LNCaP clone FGC (cell line): ENCODE measurements at regions not wholly inside any gene's neighbourhood (a gene's known extent, or its start where the extent isn't known, plus 50 kb on each side); places are given as distances from the start of the nearest gene placed in this dataset.

Experiments
- DNase-seq: peaks from one replicate; pipeline ENCODE4 v3.0.0-alpha.2; 2011; ENCODE audit warnings: low read depth
- H3K4me3 ChIP-seq: 2 replicates; pipeline ENCODE4 v1.5.1; 2011; ENCODE audit warnings: mild to moderate bottlenecking, low read depth, low read length, control low read depth
- TF ChIP-seq, protein P1 (sequence below): IDR thresholded peaks from 2 replicates; pipeline ENCODE4 v1.5.1; 2012; ENCODE audit warnings: mild to moderate bottlenecking; ENCODE audit not compliant: control insufficient read depth, insufficient read depth; ENCODE audit errors: extremely low read depth

GRCh38 chr2:241993386-241994005 lies 124.0 kb downstream of the RTP5 start:
- no peak for DNase-seq
- H3K4me3 ChIP-seq, result no peak overlapping the region
- TF ChIP-seq, protein P1, sequence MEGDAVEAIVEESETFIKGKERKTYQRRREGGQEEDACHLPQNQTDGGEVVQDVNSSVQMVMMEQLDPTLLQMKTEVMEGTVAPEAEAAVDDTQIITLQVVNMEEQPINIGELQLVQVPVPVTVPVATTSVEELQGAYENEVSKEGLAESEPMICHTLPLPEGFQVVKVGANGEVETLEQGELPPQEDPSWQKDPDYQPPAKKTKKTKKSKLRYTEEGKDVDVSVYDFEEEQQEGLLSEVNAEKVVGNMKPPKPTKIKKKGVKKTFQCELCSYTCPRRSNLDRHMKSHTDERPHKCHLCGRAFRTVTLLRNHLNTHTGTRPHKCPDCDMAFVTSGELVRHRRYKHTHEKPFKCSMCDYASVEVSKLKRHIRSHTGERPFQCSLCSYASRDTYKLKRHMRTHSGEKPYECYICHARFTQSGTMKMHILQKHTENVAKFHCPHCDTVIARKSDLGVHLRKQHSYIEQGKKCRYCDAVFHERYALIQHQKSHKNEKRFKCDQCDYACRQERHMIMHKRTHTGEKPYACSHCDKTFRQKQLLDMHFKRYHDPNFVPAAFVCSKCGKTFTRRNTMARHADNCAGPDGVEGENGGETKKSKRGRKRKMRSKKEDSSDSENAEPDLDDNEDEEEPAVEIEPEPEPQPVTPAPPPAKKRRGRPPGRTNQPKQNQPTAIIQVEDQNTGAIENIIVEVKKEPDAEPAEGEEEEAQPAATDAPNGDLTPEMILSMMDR, result no peak

DNA sequence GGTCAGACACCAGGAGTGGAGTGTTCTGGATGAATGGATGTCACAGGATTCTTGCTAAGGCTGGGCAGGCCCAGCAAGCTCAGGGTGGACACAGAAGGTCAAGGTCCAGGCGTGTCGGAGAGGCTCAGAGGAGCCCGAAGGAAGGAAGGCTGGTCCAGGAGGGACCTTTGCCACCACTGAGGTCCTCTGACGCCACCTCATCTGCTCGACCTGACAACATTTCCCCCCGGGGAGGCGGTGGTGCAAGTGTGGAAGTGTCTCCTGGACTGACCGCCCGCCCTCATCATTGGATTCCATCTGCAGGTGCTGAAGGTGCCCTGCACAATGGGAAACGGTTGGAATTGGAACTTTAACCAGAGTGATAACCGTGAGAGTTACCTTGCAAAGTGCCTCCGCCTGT lies 124.6 kb downstream of the RTP5 start:
- H3K4me3 ChIP-seq, result no peak overlapping the region
- TF ChIP-seq, protein P1, result no peak
- DNase-seq, result no peak

GRCh38 chr2:241994556-241995213 lies 125.2 kb downstream of the RTP5 start:
- DNase-seq, result no peak

GRCh38 chr2:241996100-241996499 lies 126.6 kb downstream of the RTP5 start:
- TF ChIP-seq, protein P1, result no peak
- H3K4me3 ChIP-seq, result no peak overlapping the region
- no peak for DNase-seq

More at GRCh38 chr2:241994556-241995213, 125.2 kb downstream of the RTP5 start:
- TF ChIP-seq, protein P1, result no peak
- no peak overlapping the region for H3K4me3 ChIP-seq

- no peak for DNase-seq
Measured at GRCh38 chr2:241997017-241997416, 127.5 kb downstream of the RTP5 start.

GRCh38 chr2:241999184-241999583 lies 129.7 kb downstream of the RTP5 start:
- no peak overlapping the region for H3K4me3 ChIP-seq
- TF ChIP-seq, protein P1, result no peak
- DNase-seq, result no peak

More at GRCh38 chr2:241997017-241997416, 127.5 kb downstream of the RTP5 start:
- H3K4me3 ChIP-seq, result no peak overlapping the region
- TF ChIP-seq, protein P1, result no peak
